H9 (cell line): ENCODE measurements at regions not wholly inside any gene's neighbourhood (a gene's known extent, or its start where the extent isn't known, plus 50 kb on each side); places are given as distances from the start of the nearest gene placed in this dataset.

Experiments
- DNase-seq: peaks from one replicate; pipeline ENCODE4 v3.0.0-alpha.2; 2017
- H2AFZ ChIP-seq: one replicate; pipeline ENCODE4 v1.6.1; 2013; ENCODE audit warnings: mild to moderate bottlenecking, low read length, control low read depth, moderate library complexity
- H2AK5ac ChIP-seq: 2 replicates; pipeline ENCODE4 v1.6.1; 2013; ENCODE audit warnings: low read length, control low read depth, mixed read lengths; ENCODE audit not compliant: insufficient read length
- H2BK120ac ChIP-seq: one replicate; pipeline ENCODE4 v1.6.1; 2013; ENCODE audit warnings: low read depth, mild to moderate bottlenecking, low read length, control low read depth, inconsistent platforms; ENCODE audit not compliant: poor library complexity, severe bottlenecking
- H2BK12ac ChIP-seq: 2 replicates; pipeline ENCODE4 v1.6.1; 2013; ENCODE audit warnings: low read length, control low read depth, mixed read lengths, low read depth; ENCODE audit not compliant: insufficient read length
- H2BK15ac ChIP-seq: 2 replicates; pipeline ENCODE4 v1.6.1; 2013; ENCODE audit warnings: low read depth, low read length, control low read depth
- H2BK20ac ChIP-seq: one replicate; pipeline ENCODE4 v1.6.1; 2013; ENCODE audit warnings: low read depth, mild to moderate bottlenecking, low read length, control low read depth, inconsistent platforms; ENCODE audit not compliant: poor library complexity, severe bottlenecking
- H2BK5ac ChIP-seq: 2 replicates; pipeline ENCODE4 v1.6.1; 2013; ENCODE audit warnings: low read length, control low read depth, mixed read lengths; ENCODE audit not compliant: insufficient read length
- H3K14ac ChIP-seq: 2 replicates; pipeline ENCODE4 v1.6.1; 2013; ENCODE audit warnings: low read length, control low read depth; ENCODE audit not compliant: insufficient read depth
- H3K18ac ChIP-seq: 2 replicates; pipeline ENCODE4 v1.6.1; 2013; ENCODE audit warnings: low read depth, mild to moderate bottlenecking, mixed read lengths, low read length, control low read depth; ENCODE audit not compliant: insufficient read length
- H3K23ac ChIP-seq: 2 replicates; pipeline ENCODE4 v1.6.1; 2013; ENCODE audit warnings: low read length, control low read depth, mixed read lengths, low read depth; ENCODE audit not compliant: insufficient read length
- H3K23me2 ChIP-seq: 2 replicates; pipeline ENCODE4 v1.6.1; 2013; ENCODE audit warnings: low read depth, mild to moderate bottlenecking, mixed read lengths, low read length, control low read depth; ENCODE audit not compliant: insufficient read length, poor library complexity, severe bottlenecking
- H3K27ac ChIP-seq: 2 replicates; pipeline ENCODE4 v1.5.1; 2013; ENCODE audit warnings: low read length, control low read depth, mixed read lengths, low read depth; ENCODE audit not compliant: insufficient read length
- H3K27me3 ChIP-seq: 2 replicates; pipeline ENCODE4 v1.6.1; 2013; ENCODE audit warnings: low read length, control low read depth, inconsistent platforms; ENCODE audit not compliant: insufficient read depth
- H3K4ac ChIP-seq: 2 replicates; pipeline ENCODE4 v1.6.1; 2013; ENCODE audit warnings: low read depth, mild to moderate bottlenecking, control low read depth, inconsistent platforms, low read length, moderate library complexity
- H3K4me1 ChIP-seq: 2 replicates; pipeline ENCODE4 v1.6.1; 2013; ENCODE audit warnings: low read length, control low read depth, inconsistent platforms; ENCODE audit not compliant: insufficient read depth
- H3K4me2 ChIP-seq: 2 replicates; pipeline ENCODE4 v1.6.1; 2013; ENCODE audit warnings: low read length, control low read depth, mixed read lengths; ENCODE audit not compliant: insufficient read length, insufficient read depth
- H3K56ac ChIP-seq: 2 replicates; pipeline ENCODE4 v1.6.1; 2013; ENCODE audit warnings: low read depth, mild to moderate bottlenecking, mixed read lengths, low read length, control low read depth; ENCODE audit not compliant: insufficient read length
- H3K79me1 ChIP-seq: 2 replicates; pipeline ENCODE4 v1.6.1; 2013; ENCODE audit warnings: low read depth, mild to moderate bottlenecking, moderate library complexity, low read length, control low read depth, inconsistent platforms; ENCODE audit not compliant: insufficient read depth, poor library complexity, severe bottlenecking
- H3K79me2 ChIP-seq: 2 replicates; pipeline ENCODE4 v1.6.1; 2013; ENCODE audit warnings: low read length, control low read depth, inconsistent platforms; ENCODE audit not compliant: insufficient read depth
- H3K9ac ChIP-seq: 2 replicates; pipeline ENCODE4 v1.6.1; 2013; ENCODE audit warnings: low read length, control low read depth, mixed read lengths; ENCODE audit not compliant: insufficient read length; ENCODE audit errors: extremely low read depth
- H3K9me3 ChIP-seq: one replicate; pipeline ENCODE4 v1.6.1; 2013; ENCODE audit warnings: low read depth, low read length, inconsistent platforms; ENCODE audit not compliant: control insufficient read depth
- H3T11ph ChIP-seq: one replicate; pipeline ENCODE4 v1.6.1; 2013; ENCODE audit warnings: mild to moderate bottlenecking, low read length, control low read depth, inconsistent platforms
- H4K20me1 ChIP-seq: one replicate; pipeline ENCODE4 v1.6.1; 2013; ENCODE audit not compliant: control insufficient read depth, insufficient read length, insufficient read depth
- H4K5ac ChIP-seq: 2 replicates; pipeline ENCODE4 v1.6.1; 2013; ENCODE audit warnings: low read depth, mild to moderate bottlenecking, mixed read lengths, low read length, control low read depth; ENCODE audit not compliant: insufficient read length
- H4K8ac ChIP-seq: replicated peaks from 2 replicates; pipeline ENCODE4 v1.6.1; 2013; ENCODE audit warnings: low read length, control low read depth, mixed read lengths, low read depth; ENCODE audit not compliant: insufficient read length
- H4K91ac ChIP-seq: 2 replicates; pipeline ENCODE4 v1.6.1; 2013; ENCODE audit warnings: low read depth, mild to moderate bottlenecking, moderate library complexity, mixed read lengths, low read length, control low read depth; ENCODE audit not compliant: insufficient read length
- H3K27ac Mint-ChIP-seq, 3 experiments: 2 replicates in 2 of 3; 3 replicates in 1 of 3; pipeline ENCODE4 v1.8.0; 2020 to 2021; ENCODE audit warnings: mixed read lengths in 3 of 3, mild to moderate bottlenecking in 1 of 3, moderate library complexity in 1 of 3
- H3K27me3 Mint-ChIP-seq: 2 replicates; pipeline ENCODE4 v1.8.0; 2021; ENCODE audit warnings: low read depth, mild to moderate bottlenecking, moderate library complexity, mixed read lengths
- H3K36me3 Mint-ChIP-seq, 3 experiments: 2 replicates in 2 of 3; 3 replicates in 1 of 3; pipeline ENCODE4 v1.8.0; 2020 to 2021; ENCODE audit warnings: low read depth in 3 of 3, mixed read lengths in 3 of 3; ENCODE audit not compliant: insufficient read depth in 1 of 3
- H3K4me1 Mint-ChIP-seq, 2 experiments: 2 replicates each; pipeline ENCODE4 v1.8.0; 2020; ENCODE audit warnings: mixed read lengths in 2 of 2
- H3K4me3 Mint-ChIP-seq, 2 experiments: 2 replicates in 1 of 2; 3 replicates in 1 of 2; pipeline ENCODE4 v1.8.0; 2020 to 2021; ENCODE audit warnings: mild to moderate bottlenecking in 2 of 2, mixed read lengths in 2 of 2, moderate library complexity in 1 of 2
- H3K9me3 Mint-ChIP-seq, 2 experiments: 2 replicates in 1 of 2; 3 replicates in 1 of 2; pipeline ENCODE4 v1.8.0; 2020; ENCODE audit warnings: mild to moderate bottlenecking in 2 of 2, mixed read lengths in 2 of 2, moderate library complexity in 1 of 2
- CTCF ChIP-seq: fragments of 200-600 bp; sonication (generic); conservative IDR thresholded peaks from 3 replicates; pipeline ENCODE4 v1.8.0; 2021; ENCODE audit warnings: antibody characterized with exemption, mild to moderate bottlenecking
- WGBS: extraction: QIAGEN DNeasy Blood & Tissue Kit; methylation state at CpG from one replicate; pipeline ENCODE4 v1.1.7; 2013; ENCODE audit warnings: missing lambda C conversion rate, low lambda C conversion rate, mixed read lengths; ENCODE audit not compliant: insufficient read length; ENCODE audit errors: extremely low coverage; 5-methylcytosine and 5-hydroxymethylcytosine counted together

DNA sequence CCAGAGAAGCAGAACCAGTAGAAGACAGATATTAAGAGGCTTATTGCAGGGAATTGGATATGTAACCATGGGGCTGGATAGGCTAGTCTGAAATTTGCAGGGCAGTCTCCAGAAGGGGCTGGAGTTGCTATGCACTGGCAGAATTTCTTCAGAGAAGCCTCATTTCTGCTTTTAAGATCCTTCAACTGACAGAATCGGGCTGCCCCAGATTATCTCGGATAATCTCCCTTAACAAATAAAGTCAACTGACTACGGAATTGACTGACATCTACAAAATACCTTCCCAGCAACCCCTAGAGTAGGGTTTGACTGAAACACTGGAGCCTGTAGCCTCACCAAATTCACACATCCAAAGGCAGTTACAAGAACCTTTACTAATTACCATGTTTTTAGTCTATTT, 136.4 kb downstream of the SOCS6 start:
- H3K9ac ChIP-seq = no peak overlapping the region
- no peak overlapping the region for H2BK20ac ChIP-seq
- H2BK12ac ChIP-seq = no peak overlapping the region
- no peak overlapping the region for H3K18ac ChIP-seq
- Mint-ChIP-seq H3K4me3 (no peak overlapping the region), H3K4me1 (peaks cover 29 to 31% of the 10 kb centered on the region in 2 experiments), H3K36me3 (no peaks in the 10 kb centered on the region; a peak in 1 of 7 replicates), H3K27me3 (no peaks in the 10 kb centered on the region), H3K27ac (no peak overlapping the region), H3K9me3 (no peaks in the 10 kb centered on the region)
- peaks cover 3% of the 10 kb centered on the region; the same call in 1 of the 2 replicates for H3K4me1 ChIP-seq
- no peak overlapping the region for H3K27ac ChIP-seq
- H2BK120ac ChIP-seq = no peak overlapping the region
- no peak overlapping the region for H2BK5ac ChIP-seq
- H3K79me2 ChIP-seq = no peaks in the 10 kb centered on the region
- H3K9me3 ChIP-seq = no peaks in the 10 kb centered on the region
- no peak overlapping the region for H4K8ac ChIP-seq
- no peak overlapping the region for H2AK5ac ChIP-seq
- WGBS = no CpG with 5 or more reads among the region's 3 CpGs
- H3T11ph ChIP-seq = no peak overlapping the region
- no peaks in the 10 kb centered on the region for H3K23me2 ChIP-seq
- H3K79me1 ChIP-seq = no peaks in the 10 kb centered on the region
- no peak for TF ChIP-seq CTCF
- H3K4me2 ChIP-seq = no peak overlapping the region
- no peak overlapping the region for H4K5ac ChIP-seq
- H4K91ac ChIP-seq = no peak overlapping the region
- no peak overlapping the region for H3K4ac ChIP-seq
- no peaks in the 10 kb centered on the region for H4K20me1 ChIP-seq
- H2AFZ ChIP-seq = no peak overlapping the region
- H2BK15ac ChIP-seq = no peak overlapping the region
- no peak for DNase-seq
- H3K27me3 ChIP-seq = no peaks in the 10 kb centered on the region
- H3K56ac ChIP-seq = no peak overlapping the region
- H3K14ac ChIP-seq = no peak overlapping the region
- H3K23ac ChIP-seq = no peak overlapping the region
